HG03342 (cell line): ENCODE measurements at regions not wholly inside any gene's neighbourhood (a gene's known extent, or its start where the extent isn't known, plus 50 kb on each side); places are given as distances from the start of the nearest gene placed in this dataset.

Source experiments
- ATAC-seq: cut with Tn5 transposase; IDR thresholded peaks from one replicate; pipeline ENCODE4 v1.9.1; 2021; ENCODE audit warnings: mild to moderate bottlenecking, moderate library complexity; ENCODE audit not compliant: unreplicated experiment

DNA sequence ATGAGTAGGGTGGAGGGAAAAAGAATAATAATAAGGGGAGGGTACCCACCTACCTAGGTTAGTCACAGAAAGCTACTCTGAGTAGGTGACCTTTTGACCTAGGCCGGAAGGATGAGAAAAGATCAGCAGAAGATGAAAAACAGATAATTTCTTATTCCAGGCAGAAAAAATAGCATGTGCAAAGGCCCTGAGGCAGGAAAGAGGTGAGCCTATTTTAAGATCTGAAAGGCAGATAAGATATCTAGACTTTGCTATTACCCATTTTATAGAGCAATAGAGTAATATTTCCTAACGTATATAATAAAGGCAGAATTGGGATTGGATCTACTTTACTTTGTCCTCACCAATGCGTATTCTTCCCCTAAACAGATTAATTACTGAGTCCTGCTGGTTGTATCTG is 393.9 kb upstream of the MPDZ start:
- ATAC-seq = no peak

DNA sequence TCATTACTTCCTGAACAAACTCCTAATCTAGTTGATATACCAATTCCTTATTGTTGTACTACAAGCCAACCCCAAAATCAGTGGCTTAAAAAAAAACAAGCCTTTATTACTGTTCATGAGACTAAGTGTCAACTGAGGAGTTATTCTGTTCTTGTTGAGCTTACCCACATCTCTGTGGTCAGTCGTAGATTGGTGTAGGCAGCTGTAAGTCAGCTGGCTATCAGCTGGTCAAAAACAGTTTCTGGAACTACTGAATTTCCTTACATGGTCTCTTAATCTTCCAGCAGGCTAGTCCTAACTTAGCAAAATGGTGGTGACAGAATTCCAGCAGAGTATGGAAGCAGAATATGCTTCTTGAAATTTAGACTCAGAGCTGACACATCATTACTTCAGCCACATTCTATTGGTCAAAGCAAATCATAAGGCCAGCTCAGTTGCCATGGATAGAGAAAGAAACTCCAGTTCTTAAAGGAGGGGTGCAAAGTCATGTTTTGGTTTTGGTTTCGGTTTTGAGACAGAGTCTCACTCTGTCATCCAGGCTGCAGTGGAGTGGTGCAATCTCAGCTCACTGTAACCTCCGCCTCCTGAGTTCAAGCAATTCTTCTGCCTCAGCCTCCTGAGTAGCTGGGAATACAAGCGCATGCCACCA is 386.1 kb upstream of the MPDZ start:
- no peak for ATAC-seq

DNA sequence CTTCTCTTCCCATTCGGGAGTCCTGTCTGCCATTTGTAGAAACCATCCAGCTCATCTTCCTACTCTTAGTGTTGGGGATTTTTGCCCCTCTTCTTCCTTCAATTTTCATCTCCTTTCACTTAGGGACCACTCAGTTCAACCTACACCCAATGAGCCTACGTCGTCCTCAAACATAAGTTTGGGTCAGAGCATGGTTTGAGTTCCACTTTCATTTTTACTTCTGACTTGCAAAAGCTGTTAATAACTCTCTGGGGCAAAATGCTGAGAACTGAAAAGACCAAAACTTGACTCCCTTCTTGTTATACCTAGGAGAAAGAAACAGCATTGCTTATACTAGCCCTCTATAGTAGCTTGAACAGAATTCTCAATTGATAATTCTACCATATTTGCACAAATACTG is 381.5 kb upstream of the MPDZ start:
- no peak for ATAC-seq

DNA sequence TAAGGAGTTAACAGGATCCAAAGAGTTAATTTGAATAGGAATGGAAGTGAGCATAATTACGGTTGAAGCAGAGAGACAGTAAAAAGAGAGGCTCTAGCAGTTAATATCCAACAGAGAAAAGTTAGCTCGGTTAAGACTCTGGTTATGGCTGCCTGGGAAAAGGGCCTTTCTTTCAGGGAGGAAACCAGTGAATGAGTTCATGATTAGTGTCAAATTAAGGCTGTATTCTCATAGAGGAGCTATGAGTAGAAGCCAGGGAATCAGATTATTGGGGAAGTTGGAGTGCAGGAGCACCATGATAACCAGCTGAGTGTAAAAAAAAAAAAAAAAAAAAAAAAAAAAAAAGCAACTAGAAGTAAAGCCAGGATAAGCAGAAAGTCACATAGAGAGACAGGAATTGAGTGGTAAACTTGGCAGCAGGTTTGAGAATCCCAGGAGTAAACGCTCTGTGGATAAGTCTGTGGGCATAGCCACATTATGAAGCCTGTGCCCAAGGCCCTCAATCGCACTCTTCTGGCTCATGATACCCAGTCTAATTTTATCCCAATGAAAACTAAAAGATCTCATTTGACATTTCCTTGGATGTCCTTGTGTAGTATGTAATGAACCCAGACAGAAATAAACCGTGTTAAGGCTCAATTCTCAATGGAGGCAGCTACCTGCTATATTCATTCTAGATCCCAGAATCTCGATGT is 372.6 kb upstream of the MPDZ start:
- ATAC-seq = no peak

DNA sequence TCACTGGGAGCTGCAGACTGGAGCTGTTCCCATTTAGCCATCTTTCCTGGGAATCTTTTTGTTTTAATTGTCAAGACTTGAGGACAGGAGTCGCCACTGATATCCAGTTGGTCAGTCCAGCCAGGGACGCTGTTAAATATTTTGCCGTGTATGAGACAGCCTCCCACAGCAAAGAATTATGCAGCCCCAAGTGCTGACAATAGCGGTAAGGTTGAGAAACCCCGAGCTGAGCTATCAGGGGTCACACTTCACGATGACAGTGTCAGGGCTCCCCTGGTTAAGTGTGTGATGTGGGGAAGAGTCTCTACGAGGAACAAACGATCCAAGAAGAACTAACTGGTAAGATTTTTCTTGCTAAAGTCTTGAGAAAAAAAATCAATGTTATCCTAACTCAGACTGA is 372.0 kb upstream of the MPDZ start:
- ATAC-seq = no peak

DNA sequence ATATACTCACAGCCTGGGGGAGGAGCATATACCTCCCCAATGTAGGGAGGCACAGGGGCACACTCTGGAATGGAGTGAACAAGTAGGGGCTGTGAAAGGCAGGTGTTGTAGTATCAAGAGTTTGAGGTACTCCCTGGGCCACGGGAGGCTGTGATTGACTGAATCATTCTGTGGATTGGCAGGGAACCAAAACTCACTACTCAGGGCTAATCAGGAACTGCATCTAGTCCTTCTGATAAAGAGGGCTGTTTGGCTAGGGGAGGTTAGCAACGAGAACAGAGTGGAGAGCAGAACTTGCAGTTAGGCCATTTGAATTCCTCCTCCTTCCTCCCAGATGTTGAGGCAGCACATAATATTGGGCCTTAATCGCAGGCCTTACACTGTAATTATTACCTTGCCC is 369.2 kb upstream of the MPDZ start:
- ATAC-seq = no peak

DNA sequence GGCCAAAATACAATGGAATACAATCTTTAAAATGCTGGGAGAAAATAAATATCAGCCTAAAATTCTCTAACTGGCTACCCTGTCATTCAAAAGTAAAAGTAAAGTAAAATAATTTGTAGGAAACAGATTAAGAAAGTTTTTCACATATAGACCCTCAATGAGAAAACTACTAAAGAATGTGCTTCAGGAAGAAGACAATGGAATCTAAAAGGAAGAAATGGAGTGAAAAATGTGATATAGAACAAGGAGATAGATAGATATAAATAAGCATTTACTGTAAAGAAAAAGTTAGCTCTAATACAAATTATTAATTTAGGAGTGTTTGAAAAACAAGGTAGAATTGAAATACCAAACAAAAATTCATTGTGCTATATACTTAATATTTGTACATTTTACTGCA is 368.6 kb upstream of the MPDZ start:
- ATAC-seq = no peak

DNA sequence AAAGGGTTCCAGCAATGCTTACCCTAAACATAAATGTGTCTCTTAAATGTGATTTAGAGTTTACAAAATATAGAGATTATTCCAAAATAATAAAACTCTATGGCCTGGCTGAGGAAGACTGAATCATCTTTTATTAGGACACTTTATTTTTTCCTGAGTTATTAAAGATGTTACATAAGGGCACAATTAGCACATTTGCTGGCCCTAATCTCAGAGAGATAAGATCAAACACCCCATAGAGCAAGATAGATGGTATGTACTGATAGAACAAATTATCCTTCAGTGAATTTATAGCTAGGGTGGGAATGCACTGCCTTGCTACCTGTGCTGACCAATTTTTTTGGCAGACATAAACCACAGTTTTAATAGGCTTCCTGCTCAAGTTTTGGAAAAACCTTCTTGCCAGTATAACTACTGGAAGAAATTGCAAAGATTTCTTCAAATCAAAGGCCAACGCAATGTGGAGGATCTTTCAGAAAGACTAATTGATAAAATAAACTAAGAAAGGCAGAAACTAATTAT is 367.1 kb upstream of the MPDZ start:
- ATAC-seq = no peak

DNA sequence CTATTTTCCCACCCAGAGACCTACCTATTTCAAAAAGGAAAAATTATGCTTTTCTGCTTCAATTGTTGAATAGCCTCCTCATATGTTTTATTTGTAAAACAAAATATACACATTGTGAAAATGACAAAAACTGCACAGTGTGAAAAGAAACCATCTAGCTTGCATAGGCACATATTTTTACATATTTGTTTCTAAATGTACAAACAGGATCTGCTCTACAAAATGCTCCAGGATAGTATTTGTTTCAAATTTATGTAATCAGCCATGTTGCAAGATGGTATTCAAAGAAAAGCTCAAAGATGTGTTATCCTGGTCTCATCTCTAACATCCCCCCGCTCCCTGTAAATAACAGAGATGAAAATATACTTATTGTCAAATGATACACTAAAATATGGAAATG is 366.1 kb upstream of the MPDZ start:
- ATAC-seq = no peak

DNA sequence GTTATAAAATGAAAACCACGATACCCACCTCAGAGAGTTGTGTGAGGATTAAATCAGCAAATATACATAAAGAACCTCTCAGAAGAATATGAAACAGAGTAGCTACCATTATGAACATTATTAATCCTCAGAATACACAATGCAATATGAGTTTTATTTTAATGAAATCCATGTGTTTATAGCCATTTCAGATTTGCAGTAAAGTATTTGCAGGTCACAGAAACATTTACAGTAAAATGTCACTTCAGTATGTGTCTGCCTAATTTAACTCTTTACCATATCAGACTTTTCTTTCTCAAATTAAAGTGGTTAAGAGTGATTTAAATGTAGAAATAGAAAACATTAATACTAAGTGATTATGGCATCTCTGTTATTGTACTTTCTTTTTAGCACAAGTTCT is 365.2 kb upstream of the MPDZ start:
- no peak for ATAC-seq

DNA sequence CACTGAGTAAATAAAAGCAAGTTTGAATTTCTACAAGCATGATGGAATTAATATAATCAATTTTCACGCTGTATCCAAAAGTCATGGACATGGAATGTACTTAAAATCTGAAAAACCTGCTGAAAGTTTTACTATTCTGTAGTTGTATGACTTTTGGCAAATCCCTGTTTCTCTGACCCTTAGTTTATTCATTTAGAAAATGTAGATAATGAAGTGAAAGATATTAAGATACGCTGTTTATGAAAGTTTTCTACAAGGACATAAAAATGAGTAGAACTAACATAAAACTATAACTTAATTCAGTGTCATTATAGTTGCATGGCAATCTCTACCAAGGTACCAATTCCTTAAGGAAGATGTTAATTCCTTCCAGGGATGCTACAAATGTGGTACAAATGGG is 363.2 kb upstream of the MPDZ start:
- ATAC-seq = no peak

DNA sequence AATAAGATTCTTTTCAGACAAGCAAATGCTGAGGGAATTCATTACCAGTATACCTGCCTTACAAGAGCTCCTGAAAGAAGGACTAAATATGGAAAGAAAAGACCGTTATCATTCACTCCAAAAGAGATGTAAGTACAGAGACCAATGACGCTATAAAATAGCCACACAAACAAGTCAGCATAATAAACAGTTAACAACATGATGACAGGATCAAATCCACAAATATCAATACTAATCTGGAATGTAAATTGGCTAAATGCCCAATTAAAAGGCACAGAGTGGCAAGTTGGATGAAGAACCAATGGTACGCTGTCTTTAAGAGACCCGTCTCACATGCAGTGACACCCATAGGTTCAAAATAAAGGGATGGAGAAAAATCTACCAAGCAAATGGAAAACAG is 349.6 kb upstream of the MPDZ start:
- no peak for ATAC-seq

DNA sequence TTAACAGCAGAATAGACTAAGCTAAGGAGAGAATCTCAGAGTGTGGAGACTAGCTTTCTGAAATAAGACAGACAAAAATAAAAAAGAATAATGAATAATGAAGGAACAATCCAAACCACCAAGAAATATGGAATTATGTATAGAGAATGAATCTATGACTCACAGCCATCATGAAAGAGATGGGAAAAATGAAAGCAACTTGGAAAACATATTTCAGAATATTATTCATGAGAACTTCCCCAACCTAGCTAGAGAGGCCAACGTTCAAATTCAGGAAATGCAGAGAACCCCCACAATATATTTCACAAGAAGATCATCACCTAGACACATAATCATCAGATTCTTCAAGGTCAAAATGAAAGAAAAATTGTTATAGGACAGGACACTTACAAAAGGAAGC is 349.0 kb upstream of the MPDZ start:
- ATAC-seq = no peak

DNA sequence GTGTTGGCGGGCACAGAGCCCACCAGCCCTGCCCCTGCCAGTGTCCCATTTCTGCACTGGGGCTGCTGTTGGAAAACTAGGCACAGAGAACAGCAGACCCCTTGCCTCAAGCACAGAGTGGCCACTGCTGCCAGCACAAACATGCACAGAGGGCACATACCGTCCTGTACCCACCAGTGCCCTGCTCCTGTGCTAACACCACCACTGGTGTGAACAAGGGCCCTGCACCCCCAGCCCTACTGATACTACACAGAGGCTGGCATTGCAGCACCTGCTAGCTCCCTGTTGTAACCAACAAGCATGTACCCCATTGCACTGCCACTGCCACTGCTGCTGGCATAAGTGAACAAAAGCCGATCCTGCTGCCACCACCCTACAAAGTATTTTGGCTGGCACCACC is 348.0 kb upstream of the MPDZ start:
- ATAC-seq = no peak

DNA sequence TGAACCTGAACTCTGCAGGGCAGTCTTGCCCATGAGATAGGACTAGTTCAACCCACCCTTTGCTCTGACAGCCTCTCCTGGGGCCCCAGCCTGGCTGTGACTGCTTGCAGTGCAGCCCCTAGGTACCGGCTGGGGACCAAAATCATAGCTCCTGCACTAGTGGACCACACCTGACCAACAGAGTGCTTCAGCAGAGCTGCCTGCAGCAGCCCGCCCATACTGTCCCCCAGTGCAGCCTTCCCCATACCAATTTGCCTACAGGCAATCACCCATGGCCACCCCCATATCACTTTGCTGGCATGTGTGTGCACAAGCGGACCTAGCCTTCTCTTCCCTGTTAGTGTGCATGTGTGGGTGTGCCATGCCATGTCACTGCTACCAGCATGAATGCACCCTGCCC is 347.6 kb upstream of the MPDZ start:
- ATAC-seq = no peak

DNA sequence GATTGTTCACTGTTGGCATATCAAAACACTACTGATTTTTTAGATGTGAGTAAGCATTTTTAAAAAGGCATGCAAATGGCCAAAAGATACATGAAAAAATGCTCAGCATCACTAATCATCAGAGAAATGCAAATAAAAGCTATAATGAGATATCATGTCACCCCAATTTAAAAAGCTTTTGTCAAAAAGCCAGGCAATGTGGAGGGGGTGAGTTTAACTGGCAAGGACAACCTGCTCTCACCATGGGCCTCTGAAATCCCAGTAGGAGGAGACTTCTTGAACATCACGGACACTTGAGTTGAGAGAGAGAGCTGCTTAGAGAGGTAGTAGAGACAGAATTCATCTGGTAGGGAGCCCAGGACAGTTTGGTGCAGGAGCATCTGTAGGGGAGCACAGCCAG is 347.1 kb upstream of the MPDZ start:
- no peak for ATAC-seq

DNA sequence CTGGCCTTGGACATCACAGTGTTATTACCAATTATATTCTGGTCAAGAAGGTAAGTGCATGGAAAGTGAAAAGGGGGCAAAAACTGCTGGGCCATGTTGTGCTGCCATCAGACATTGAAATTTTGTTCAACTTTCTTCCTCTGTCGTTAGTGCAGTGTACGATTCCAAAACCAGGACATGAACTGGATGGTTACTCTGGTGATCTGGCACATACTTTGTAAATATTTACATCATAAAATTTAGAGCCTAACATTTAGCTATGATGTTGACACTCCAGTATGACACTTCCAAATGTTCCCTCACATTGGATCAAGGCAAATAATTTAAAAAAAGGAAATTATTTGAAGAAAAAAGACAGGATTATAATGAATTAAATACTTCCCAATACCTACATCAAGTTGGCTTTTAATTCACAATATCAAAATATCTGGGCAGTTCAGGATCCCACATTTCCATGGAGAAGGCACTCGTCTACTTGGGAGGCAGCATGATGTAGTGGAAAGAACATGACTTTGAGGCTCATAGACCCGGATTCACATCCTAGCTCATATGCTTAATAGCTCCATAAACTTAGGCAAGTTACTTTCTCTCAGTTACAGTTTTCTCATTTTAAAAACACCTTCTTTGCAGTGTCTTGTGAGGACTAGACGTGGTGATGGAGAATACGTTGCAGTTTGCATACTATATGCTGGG is 342.5 kb upstream of the MPDZ start:
- ATAC-seq = no peak

DNA sequence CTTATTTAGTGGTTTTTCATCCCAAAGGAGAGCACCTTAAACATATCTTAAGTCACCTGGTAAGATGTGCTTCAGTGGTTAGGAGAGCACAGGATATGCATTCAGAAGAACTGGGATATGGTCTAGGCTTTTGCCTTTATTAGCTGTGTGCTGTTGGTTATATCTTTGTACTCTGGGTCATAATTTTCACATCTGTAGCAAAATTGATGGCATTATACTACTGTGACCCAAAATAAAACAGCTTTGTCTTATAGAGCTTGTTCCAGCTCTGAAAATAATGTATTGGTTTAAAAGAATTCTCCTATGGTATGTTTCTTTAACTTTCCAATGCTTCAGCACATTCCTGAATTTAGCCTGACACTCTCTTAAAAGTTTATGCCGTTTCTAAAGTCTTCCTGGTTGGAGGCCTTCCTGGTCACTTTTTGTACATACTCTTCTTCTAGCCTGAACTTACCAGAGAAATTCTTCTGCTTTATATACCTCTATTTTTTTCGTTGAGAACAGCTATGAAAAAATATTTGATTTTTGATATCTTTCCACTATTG is 337.1 kb upstream of the MPDZ start:
- no peak for ATAC-seq

DNA sequence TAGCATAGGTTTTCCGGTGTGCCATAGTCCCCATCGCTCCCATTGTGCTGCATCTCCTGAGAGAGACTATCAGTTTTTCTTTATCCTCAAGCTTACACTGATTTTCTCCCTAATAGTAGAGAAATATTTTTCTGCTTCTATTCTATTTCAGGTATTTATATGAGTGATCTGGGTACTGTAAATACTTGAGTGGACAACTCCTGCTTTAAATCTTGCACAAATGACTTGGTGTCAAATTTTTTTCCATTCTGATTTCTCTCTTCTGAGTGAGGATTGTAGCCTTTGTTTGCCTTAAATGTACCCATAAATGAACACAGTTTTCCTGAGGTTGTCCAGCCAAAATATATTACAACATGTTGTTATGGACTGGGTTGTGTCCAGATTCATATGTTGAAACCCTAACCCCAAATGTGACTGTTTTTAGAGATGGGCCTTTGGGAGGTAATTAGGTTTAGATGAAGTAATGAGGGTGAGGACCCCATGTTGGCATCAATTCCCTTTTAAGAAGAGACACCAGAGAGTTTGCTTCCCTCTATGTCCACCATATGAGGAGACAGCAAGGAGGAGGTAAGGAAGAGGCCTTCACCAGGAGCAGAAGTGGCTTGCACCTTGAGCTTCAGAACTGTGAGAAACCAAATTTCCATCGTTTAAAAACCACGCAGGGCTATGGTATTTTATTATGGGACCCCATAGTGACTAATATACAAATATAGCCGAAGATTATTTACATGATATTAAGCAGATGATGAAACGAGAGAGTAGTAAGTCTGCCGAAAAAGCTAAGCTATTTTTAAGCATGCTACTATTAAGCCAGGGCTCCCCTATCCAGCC is 336.4 kb upstream of the MPDZ start:
- ATAC-seq = no peak

DNA sequence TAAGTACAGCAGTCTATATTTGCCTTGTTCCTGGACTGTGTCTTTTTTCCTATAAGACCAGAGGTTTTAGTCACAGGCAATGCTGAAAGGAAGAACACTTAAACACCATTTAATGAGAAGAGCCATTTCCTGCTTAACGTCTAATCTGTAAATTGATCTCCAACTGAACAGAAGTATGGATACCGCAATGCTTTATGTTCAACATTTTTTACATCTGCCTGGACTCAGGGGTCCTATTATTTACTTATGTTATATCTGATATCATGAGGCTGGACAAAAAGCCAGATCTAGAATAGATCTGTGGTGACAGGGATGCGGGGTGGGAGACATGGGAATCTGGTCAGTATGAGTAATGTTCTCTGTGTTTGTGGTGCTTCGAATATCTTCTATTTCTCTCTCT is 334.6 kb upstream of the MPDZ start:
- no peak for ATAC-seq

DNA sequence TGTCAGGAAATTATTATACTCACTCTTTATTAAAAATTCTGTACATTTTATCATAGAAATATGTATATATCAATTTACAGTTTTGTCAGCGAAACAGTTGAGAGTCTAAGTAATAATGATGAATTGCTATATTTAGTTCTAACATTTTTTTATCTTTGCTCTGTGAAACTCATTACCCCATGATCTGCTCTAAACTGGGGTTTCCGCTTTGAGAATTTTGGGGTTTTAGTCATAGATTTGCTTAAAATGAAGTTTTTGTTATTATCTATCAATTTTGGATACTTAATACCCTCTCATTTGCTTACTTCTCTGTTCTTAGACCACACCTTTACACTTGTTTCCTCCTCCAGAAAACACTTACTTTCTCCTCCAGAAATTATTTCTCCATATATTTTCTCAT is 333.8 kb upstream of the MPDZ start:
- no peak for ATAC-seq
